ENCODE measurements at regions not wholly inside any gene's neighbourhood (a gene's known extent, or its start where the extent isn't known, plus 50 kb on each side); places are given as distances from the start of the nearest gene placed in this dataset.

- DNase-seq (ENCODE audit: low read depth in 2 of 3, low spot score in 1 of 3): no peak
These were observed 1086.4 kb upstream of the RBFOX1 start for GRCh38 chr16:6246266-6246665.

GRCh38 chr16:6232056-6232455, 1100.6 kb upstream of the RBFOX1 start:
- DNase-seq (ENCODE audit: low read depth in 2 of 3, low spot score in 1 of 3): no peak

GRCh38 chr16:6231398-6231797, 1101.2 kb upstream of the RBFOX1 start:
- DNase-seq (ENCODE audit: low read depth in 2 of 3, low spot score in 1 of 3): no peak

GRCh38 chr16:6229186-6229585, 1103.5 kb upstream of the RBFOX1 start:
- no peak for DNase-seq (ENCODE audit: low read depth in 2 of 3, low spot score in 1 of 3)

GRCh38 chr16:6218855-6219254, 1113.8 kb upstream of the RBFOX1 start:
- no peak for DNase-seq (ENCODE audit: low read depth in 2 of 3, low spot score in 1 of 3)

- DNase-seq (ENCODE audit: low read depth in 2 of 3, low spot score in 1 of 3): no peak
These were observed 1115.8 kb upstream of the RBFOX1 start for GRCh38 chr16:6216836-6217235.

GRCh38 chr16:6211644-6212043, 1114.0 kb upstream of the EEF2KMT start:
- DNase-seq (ENCODE audit: low read depth in 2 of 3, low spot score in 1 of 3): no peak

- DNase-seq (ENCODE audit: low read depth in 2 of 3, low spot score in 1 of 3): no peak
These were observed 1111.8 kb upstream of the EEF2KMT start for GRCh38 chr16:6209355-6209930.

GRCh38 chr16:6207580-6207979, 1110.0 kb upstream of the EEF2KMT start:
- no peak for DNase-seq (ENCODE audit: low read depth in 2 of 3, low spot score in 1 of 3)

GRCh38 chr16:6207124-6207523, 1109.5 kb upstream of the EEF2KMT start:
- no peak for DNase-seq (ENCODE audit: low read depth in 2 of 3, low spot score in 1 of 3)

GRCh38 chr16:6206080-6206479, 1108.5 kb upstream of the EEF2KMT start:
- no peak for DNase-seq (ENCODE audit: low read depth in 2 of 3, low spot score in 1 of 3)

- no peak for DNase-seq (ENCODE audit: low read depth in 2 of 3, low spot score in 1 of 3)
These were observed 1107.3 kb upstream of the EEF2KMT start for GRCh38 chr16:6204945-6205344.

- DNase-seq (ENCODE audit: low read depth in 2 of 3, low spot score in 1 of 3): no peak
These were observed 1103.3 kb upstream of the EEF2KMT start for GRCh38 chr16:6200861-6201260.

- DNase-seq (ENCODE audit: low read depth in 2 of 3, low spot score in 1 of 3): no peak
These were observed 1102.7 kb upstream of the EEF2KMT start for GRCh38 chr16:6200271-6200670.

- no peak for DNase-seq (ENCODE audit: low read depth in 2 of 3, low spot score in 1 of 3)
These were observed 1098.4 kb upstream of the EEF2KMT start for GRCh38 chr16:6195966-6196365.

GRCh38 chr16:6193718-6194117, 1096.1 kb upstream of the EEF2KMT start:
- no peak for DNase-seq (ENCODE audit: low read depth in 2 of 3, low spot score in 1 of 3)

GRCh38 chr16:6192984-6193383, 1095.4 kb upstream of the EEF2KMT start:
- DNase-seq (ENCODE audit: low read depth in 2 of 3, low spot score in 1 of 3): no peak

- DNase-seq (ENCODE audit: low read depth in 2 of 3, low spot score in 1 of 3): no peak
These were observed 1094.9 kb upstream of the EEF2KMT start for GRCh38 chr16:6192532-6192931.

- DNase-seq (ENCODE audit: low read depth in 2 of 3, low spot score in 1 of 3): no peak
These were observed 1093.2 kb upstream of the EEF2KMT start for GRCh38 chr16:6190776-6191175.

- no peak for DNase-seq (ENCODE audit: low read depth in 2 of 3, low spot score in 1 of 3)
These were observed 1091.6 kb upstream of the EEF2KMT start for GRCh38 chr16:6189216-6189615.

GRCh38 chr16:6177616-6178180, 1080.1 kb upstream of the EEF2KMT start:
- no peak for DNase-seq (ENCODE audit: low read depth in 2 of 3, low spot score in 1 of 3)

GRCh38 chr16:6170022-6170421, 1072.4 kb upstream of the EEF2KMT start:
- DNase-seq (ENCODE audit: low read depth in 2 of 3, low spot score in 1 of 3): no peak

GRCh38 chr16:6165330-6165979, 1067.9 kb upstream of the EEF2KMT start:
- DNase-seq (ENCODE audit: low read depth in 2 of 3, low spot score in 1 of 3): no peak
